ENCODE measurements at regions not wholly inside any gene's neighbourhood (a gene's known extent, or its start where the extent isn't known, plus 50 kb on each side); places are given as distances from the start of the nearest gene placed in this dataset.

GRCh38 chr16:50466170-50466569, 82.0 kb upstream of the NKD1 start:
- DNase-seq, result peak in 1 of 3 donors; percentile 21

GRCh38 chr16:50464325-50465290, 83.6 kb upstream of the NKD1 start:
- no peak overlapping the region for H3K4me3 ChIP-seq
- no peak overlapping the region for H3K27ac ChIP-seq
- H3K9me3 ChIP-seq, result no peaks in the 10 kb centered on the region
- DNase-seq, result peak in 1 of 3 donors; percentile 36
- no peaks in the 10 kb centered on the region for H3K4me1 ChIP-seq
- no peaks in the 10 kb centered on the region for H3K36me3 ChIP-seq
- no peaks in the 10 kb centered on the region for H3K27me3 ChIP-seq
- TF ChIP-seq POLR2A (IDR thresholded peaks at IDR 0.05) (no peak), CTCF (IDR thresholded peaks at IDR 0.05) (no peak)

More at GRCh38 chr16:50466170-50466569, 82.0 kb upstream of the NKD1 start:
- no peaks in the 10 kb centered on the region for H3K27me3 ChIP-seq
- H3K4me1 ChIP-seq, result no peaks in the 10 kb centered on the region
- no peaks in the 10 kb centered on the region for H3K9me3 ChIP-seq
- H3K36me3 ChIP-seq, result no peaks in the 10 kb centered on the region
- H3K4me3 ChIP-seq, result no peak overlapping the region
- no peak for TF ChIP-seq CTCF (IDR thresholded peaks at IDR 0.05)
- no peak for TF ChIP-seq POLR2A (IDR thresholded peaks at IDR 0.05)
- no peak overlapping the region for H3K27ac ChIP-seq

- DNase-seq, result peak in 1 of 3 donors; percentile 24
- Histone ChIP-seq H3K27me3 (no peaks in the 10 kb centered on the region), H3K4me3 (no peak overlapping the region), H3K36me3 (no peaks in the 10 kb centered on the region), H3K9me3 (no peaks in the 10 kb centered on the region), H3K27ac (no peak overlapping the region), H3K4me1 (no peaks in the 10 kb centered on the region)
- TF ChIP-seq CTCF (IDR thresholded peaks at IDR 0.05), result no peak
- no peak for TF ChIP-seq POLR2A (IDR thresholded peaks at IDR 0.05)
Measured at GRCh38 chr16:50463581-50464324, 84.4 kb upstream of the NKD1 start.

- H3K4me3 ChIP-seq, result no peak overlapping the region
- no peak for TF ChIP-seq POLR2A (IDR thresholded peaks at IDR 0.05)
- no peak for TF ChIP-seq CTCF (IDR thresholded peaks at IDR 0.05)
- H3K27me3 ChIP-seq, result no peaks in the 10 kb centered on the region
- no peaks in the 10 kb centered on the region for H3K4me1 ChIP-seq
- H3K36me3 ChIP-seq, result no peaks in the 10 kb centered on the region
- H3K9me3 ChIP-seq, result no peaks in the 10 kb centered on the region
- no peak overlapping the region for H3K27ac ChIP-seq
- DNase-seq, result peak in 1 of 3 donors; percentile 26
Measured at GRCh38 chr16:50462793-50463507, 85.2 kb upstream of the NKD1 start.

- no peaks in the 10 kb centered on the region for H3K27me3 ChIP-seq
- no peaks in the 10 kb centered on the region for H3K36me3 ChIP-seq
- no peak for DNase-seq
- no peak overlapping the region for H3K27ac ChIP-seq
- no peak overlapping the region for H3K4me3 ChIP-seq
- H3K4me1 ChIP-seq, result no peaks in the 10 kb centered on the region
- no peaks in the 10 kb centered on the region for H3K9me3 ChIP-seq
- no peak for TF ChIP-seq CTCF (IDR thresholded peaks at IDR 0.05)
- no peak for TF ChIP-seq POLR2A (IDR thresholded peaks at IDR 0.05)
Measured at GRCh38 chr16:50461400-50461760, 86.8 kb upstream of the NKD1 start.

Measured in Peyer's patch (tissue), 4 donors.